SK-N-MC (cell line): ENCODE measurements at regions not wholly inside any gene's neighbourhood (a gene's known extent, or its start where the extent isn't known, plus 50 kb on each side); places are given as distances from the start of the nearest gene placed in this dataset.

Experiments
- EZH2 ChIP-seq: fragments of 200-600 bp; sonication (generic); IDR thresholded peaks from one replicate; pipeline ENCODE4 v1.6.1; 2017; ENCODE audit warnings: antibody characterized with exemption
- POLR2AphosphoS5 ChIP-seq: IDR thresholded peaks from 2 replicates; pipeline ENCODE4 v1.6.1; 2012; ENCODE audit warnings: mild to moderate bottlenecking, low read depth, low read length, borderline replicate concordance

GRCh38 chr5:120380644-120381043, 83.5 kb upstream of the PRR16 start:
- no peak for TF ChIP-seq EZH2
- TF ChIP-seq POLR2AphosphoS5 = no peak
